GM12872 (cell line): ENCODE measurements at regions not wholly inside any gene's neighbourhood (a gene's known extent, or its start where the extent isn't known, plus 50 kb on each side); places are given as distances from the start of the nearest gene placed in this dataset.

Experiments used
- TF ChIP-seq, protein P1 (sequence below): IDR thresholded peaks from 3 replicates; pipeline ENCODE4 v1.5.1; 2011; ENCODE audit warnings: low read depth, mild to moderate bottlenecking, low read length, moderate library complexity; ENCODE audit not compliant: insufficient read depth

DNA sequence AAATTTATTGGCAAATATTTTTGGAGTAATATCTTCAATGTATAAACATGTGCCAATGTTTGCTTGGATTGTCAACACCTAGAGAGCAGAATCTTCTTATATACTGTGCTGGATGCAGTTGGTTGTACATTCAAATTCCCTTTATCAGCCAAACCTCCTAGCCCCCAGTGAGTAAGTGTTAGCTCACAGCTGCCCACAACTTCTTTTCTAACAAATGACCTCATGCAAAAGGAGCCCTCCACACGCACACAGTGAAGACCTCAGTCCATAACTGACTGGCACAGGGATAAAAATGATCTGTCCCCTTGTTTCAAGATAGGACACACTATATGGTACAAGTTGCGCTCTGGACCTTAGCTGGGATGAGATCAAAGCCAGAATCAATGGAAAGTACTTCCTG, 458.0 kb upstream of the NWD2 start:
- TF ChIP-seq, protein P1, sequence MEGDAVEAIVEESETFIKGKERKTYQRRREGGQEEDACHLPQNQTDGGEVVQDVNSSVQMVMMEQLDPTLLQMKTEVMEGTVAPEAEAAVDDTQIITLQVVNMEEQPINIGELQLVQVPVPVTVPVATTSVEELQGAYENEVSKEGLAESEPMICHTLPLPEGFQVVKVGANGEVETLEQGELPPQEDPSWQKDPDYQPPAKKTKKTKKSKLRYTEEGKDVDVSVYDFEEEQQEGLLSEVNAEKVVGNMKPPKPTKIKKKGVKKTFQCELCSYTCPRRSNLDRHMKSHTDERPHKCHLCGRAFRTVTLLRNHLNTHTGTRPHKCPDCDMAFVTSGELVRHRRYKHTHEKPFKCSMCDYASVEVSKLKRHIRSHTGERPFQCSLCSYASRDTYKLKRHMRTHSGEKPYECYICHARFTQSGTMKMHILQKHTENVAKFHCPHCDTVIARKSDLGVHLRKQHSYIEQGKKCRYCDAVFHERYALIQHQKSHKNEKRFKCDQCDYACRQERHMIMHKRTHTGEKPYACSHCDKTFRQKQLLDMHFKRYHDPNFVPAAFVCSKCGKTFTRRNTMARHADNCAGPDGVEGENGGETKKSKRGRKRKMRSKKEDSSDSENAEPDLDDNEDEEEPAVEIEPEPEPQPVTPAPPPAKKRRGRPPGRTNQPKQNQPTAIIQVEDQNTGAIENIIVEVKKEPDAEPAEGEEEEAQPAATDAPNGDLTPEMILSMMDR = no peak

DNA sequence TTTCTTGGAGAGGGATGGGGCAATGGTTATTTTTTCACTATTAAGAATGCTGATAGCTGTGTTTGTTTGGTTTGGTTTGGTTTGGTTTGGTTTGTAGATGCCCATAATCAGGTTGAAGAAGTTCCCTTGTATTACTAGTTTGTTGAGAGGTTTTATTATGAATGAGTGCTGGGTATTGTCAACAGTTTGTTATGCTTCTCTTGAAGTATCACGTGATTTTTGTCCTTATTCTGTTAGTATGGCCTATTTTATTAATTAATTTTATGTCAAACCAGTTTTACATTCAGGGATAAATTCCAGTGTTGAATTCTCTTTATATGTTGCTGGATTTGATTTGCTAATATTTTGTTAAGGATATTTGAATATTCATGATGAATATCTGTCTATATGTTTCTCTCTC, 449.8 kb upstream of the NWD2 start:
- TF ChIP-seq, protein P1 = no peak

GRCh38 chr4:36812149-36812548, 432.4 kb upstream of the NWD2 start:
- TF ChIP-seq, protein P1 = no peak

DNA sequence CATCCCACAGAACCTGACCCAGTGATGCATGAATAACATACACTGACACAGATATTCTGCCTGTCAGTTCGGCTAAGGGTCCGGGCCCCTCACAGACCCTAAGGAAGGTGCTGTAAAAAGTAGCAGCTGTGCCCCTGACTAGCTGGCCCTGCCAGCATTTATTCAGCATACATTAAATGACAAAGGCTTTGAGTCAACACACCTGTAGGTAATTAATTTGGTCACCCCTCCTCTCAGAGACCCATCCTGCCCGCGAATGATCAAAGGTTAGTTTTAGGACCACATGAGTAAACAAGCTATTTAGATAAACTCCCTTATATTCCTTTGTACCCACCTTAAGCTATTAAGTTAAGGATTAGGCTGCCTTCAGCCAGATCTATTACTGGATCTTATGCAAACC, 429.0 kb upstream of the NWD2 start:
- TF ChIP-seq, protein P1 = no peak

DNA sequence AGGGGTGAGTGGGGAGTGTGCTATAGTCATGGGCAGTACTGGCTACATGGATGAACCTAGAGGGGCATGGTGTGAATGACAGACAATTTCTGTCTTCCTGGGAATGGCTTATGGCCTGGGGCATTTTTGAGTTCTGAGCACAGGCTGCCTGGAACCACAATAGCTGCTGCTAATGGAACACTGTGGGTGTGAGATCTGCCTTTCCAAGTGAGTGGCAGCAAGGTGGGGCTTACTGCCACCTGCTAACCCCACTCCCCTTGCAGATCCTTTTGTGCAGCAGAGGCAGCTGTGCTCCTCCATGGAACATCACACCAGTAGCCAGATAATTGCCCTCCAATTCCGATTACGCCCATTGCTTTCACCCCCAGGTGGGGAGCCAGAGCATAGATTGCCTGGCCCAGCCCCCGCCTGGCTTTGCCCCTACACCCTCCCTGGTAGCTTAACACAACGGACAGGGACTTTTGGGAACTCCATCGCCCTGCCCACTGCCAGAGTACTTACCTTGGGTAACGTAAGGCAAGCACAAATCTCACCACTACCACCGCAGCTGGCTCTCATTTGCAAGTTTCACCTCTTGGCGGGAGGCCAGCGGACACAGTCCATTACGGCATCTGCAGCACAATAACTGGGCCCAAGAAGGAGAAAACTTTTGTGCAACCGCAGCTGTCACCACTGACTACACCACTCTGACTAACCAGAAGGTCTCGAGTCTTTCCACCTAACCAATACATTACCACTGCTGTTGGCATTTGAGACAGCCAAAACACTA, 421.2 kb upstream of the NWD2 start:
- TF ChIP-seq, protein P1 = no peak

- TF ChIP-seq, protein P1 = peak; percentile 35; the same call in 2 of the 3 replicates
Observed at GRCh38 chr4:36824682-36825081, 419.9 kb upstream of the NWD2 start.

DNA sequence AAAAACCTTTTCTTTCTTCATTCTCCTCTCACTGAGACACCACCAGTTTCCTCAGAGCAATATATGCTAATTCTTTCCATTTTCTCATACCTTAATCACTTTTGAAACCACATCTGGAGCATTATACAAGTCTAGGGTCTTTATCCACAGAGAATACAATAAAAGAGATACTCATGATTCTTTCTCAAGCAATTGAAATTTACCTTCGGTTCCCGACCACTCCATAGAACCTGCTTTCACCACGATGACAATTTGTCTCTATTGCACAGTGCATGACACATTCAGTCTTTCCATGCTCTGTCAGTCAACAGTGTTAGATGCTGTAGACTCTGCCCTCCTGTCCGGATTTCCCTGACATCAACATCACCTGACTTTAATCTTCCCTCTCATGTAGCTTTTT, 409.3 kb upstream of the NWD2 start:
- TF ChIP-seq, protein P1 = no peak
